Right lobe of liver (tissue), 6 donors: ENCODE measurements at regions not wholly inside any gene's neighbourhood (a gene's known extent, or its start where the extent isn't known, plus 50 kb on each side); places are given as distances from the start of the nearest gene placed in this dataset.
A peak's percentile ranks its signal among the peaks of the same experiment; 100 is the strongest.

Source experiments
- ATAC-seq, 4 donors: fragments of 200-7000 bp; cut with Tn5 transposase; one replicate each; pipeline ENCODE4 v1.9.1; 2020; ENCODE audit warnings: mild to moderate bottlenecking in 4 of 4, moderate library complexity in 4 of 4
- DNase-seq, 3 donors: peaks; one replicate each; pipeline ENCODE4 v3.0.0-alpha.2; 2020
- H3K27ac ChIP-seq, 3 donors: fragments of 200-600 bp; one replicate each; pipeline ENCODE4 v1.8.0; 2022
- H3K27me3 ChIP-seq, 2 donors: fragments of 200-600 bp; one replicate each; pipeline ENCODE4 v1.8.0; 2022
- H3K36me3 ChIP-seq, 4 donors: fragments of 200-600 bp; sonication (generic) in 1 of 4; one replicate each; pipeline versions ENCODE4 v1.5.1 to v1.8.0; 2017 to 2022; ENCODE audit warnings: control low read depth in 1 of 4
- H3K4me1 ChIP-seq, 4 donors: fragments of 200-600 bp; sonication (generic) in 1 of 4; one replicate each; pipeline versions ENCODE4 v1.5.1 to v1.8.0; 2017 to 2022; ENCODE audit warnings: control low read depth in 1 of 4
- H3K4me3 ChIP-seq, 3 donors: fragments of 200-600 bp; one replicate each; pipeline ENCODE4 v1.8.0; 2022
- H3K9me3 ChIP-seq, 4 donors: fragments of 200-600 bp; sonication (generic) in 1 of 4; one replicate each; pipeline versions ENCODE4 v1.5.1 to v1.8.0; 2017 to 2022; ENCODE audit warnings: control low read depth in 1 of 4
- CTCF ChIP-seq, 4 donors: fragments of 200-600 bp in 3 of 4; fragments of 450-650 bp in 1 of 4; IDR thresholded peaks; one replicate each; pipeline versions ENCODE4 v1.5.1 to v1.8.0; 2016 to 2022; ENCODE audit warnings: antibody characterized with exemption in 4 of 4, mild to moderate bottlenecking in 2 of 4
- POLR2A ChIP-seq: fragments of 450-650 bp; IDR thresholded peaks from one replicate; pipeline ENCODE4 v1.6.1; 2017; ENCODE audit warnings: antibody characterized with exemption, mild to moderate bottlenecking
- WGBS: methylation state at CpG from one replicate; pipeline ENCODE4 v1.1.6; 2018; ENCODE audit warnings: low coverage, low lambda C conversion rate; ENCODE audit not compliant: insufficient coverage; ENCODE audit errors: missing lambda C conversion rate; 5-methylcytosine and 5-hydroxymethylcytosine counted together
- intact Hi-C, 2 donors: fragments of 100-400 bp; cut with DNase I; formaldehyde crosslinking; loops; one replicate each; pipeline versions ENCODE4 v1.11.2 to v1.14.1; 2022
- donor health status: DM: no; HTN: yes; CAD: no.
- donor health status: DM: no; HTN: no; CAD: no.
- donor health status: DM: no; HTN: no; CAD: no.
- donor health status: DM: no; HTN: yes; CAD: no.
- donor health status: DM: no; HTN: yes; CAD: no.

GRCh38 chr17:77297693-77298666 lies 157.2 kb downstream of the SEC14L1 start:
- Histone ChIP-seq H3K27me3 (no peaks in the 10 kb centered on the region), H3K27ac (no peak overlapping the region), H3K4me1 (peaks cover 0 to 20% (median 0%) of the 10 kb centered on the region in 4 donors), H3K9me3 (no peaks in the 10 kb centered on the region), H3K36me3 (peaks cover 0 to 6% (median 1%) of the 10 kb centered on the region in 4 donors), H3K4me3 (no peak overlapping the region)
- DNase-seq = no peak
- WGBS = 95% methylated on average over 2 of the region's 8 CpGs
- TF ChIP-seq CTCF (IDR thresholded peaks at IDR 0.05) (no peak), POLR2A (no peak)
- intact Hi-C loops = no loop called here
- no peak for ATAC-seq

- intact Hi-C loops = no loop called here
- no peak for DNase-seq
- ATAC-seq = no peak
- H3K4me3 ChIP-seq = no peak overlapping the region
- WGBS = 96% methylated on average over 4 of the region's 5 CpGs
- H3K36me3 ChIP-seq = peaks cover 0 to 6% (median 1%) of the 10 kb centered on the region in 4 donors
- no peak overlapping the region for H3K27ac ChIP-seq
- TF ChIP-seq POLR2A = no peak
- no peak for TF ChIP-seq CTCF (IDR thresholded peaks at IDR 0.05)
- H3K9me3 ChIP-seq = no peaks in the 10 kb centered on the region
- H3K27me3 ChIP-seq = no peaks in the 10 kb centered on the region
- H3K4me1 ChIP-seq = peaks cover 0 to 21% (median 0%) of the 10 kb centered on the region in 4 donors
Measured at GRCh38 chr17:77298811-77299210, 158.0 kb downstream of the SEC14L1 start.

GRCh38 chr17:77299256-77300015 lies 158.7 kb downstream of the SEC14L1 start:
- DNase-seq (no peak), ATAC-seq (peak in 3 of 4 donors; percentile 12 to 29 (median 27))
- intact Hi-C loops = no loop called here
- Histone ChIP-seq H3K36me3 (peaks cover 0 to 6% (median 1%) of the 10 kb centered on the region in 4 donors), H3K9me3 (no peaks in the 10 kb centered on the region), H3K4me1 (peaks cover 0 to 28% (median under 1%) of the 10 kb centered on the region in 4 donors), H3K27me3 (no peaks in the 10 kb centered on the region), H3K27ac (no peak overlapping the region), H3K4me3 (no peak overlapping the region)
- WGBS = 96% methylated on average over 4 of the region's 6 CpGs
- TF ChIP-seq POLR2A = no peak
- TF ChIP-seq CTCF (IDR thresholded peaks at IDR 0.05) = no peak

GRCh38 chr17:77300016-77300686 lies 159.4 kb downstream of the SEC14L1 start:
- Histone ChIP-seq H3K27me3 (no peaks in the 10 kb centered on the region), H3K36me3 (peaks cover 0 to under 1% (median 0%) of the 10 kb centered on the region in 4 donors), H3K27ac (no peak overlapping the region), H3K9me3 (no peaks in the 10 kb centered on the region), H3K4me1 (peaks cover 0 to 35% (median 4%) of the 10 kb centered on the region in 4 donors), H3K4me3 (no peak overlapping the region)
- ATAC-seq = peak in 1 of 4 donors; percentile 24
- TF ChIP-seq POLR2A (no peak), CTCF (IDR thresholded peaks at IDR 0.05) (no peak)
- intact Hi-C loops = no loop called here
- 83% methylated on average over 2 of the region's 4 CpGs for WGBS
- DNase-seq = no peak
